Stomach smooth muscle (tissue), 2 donors: ENCODE measurements at regions not wholly inside any gene's neighbourhood (a gene's known extent, or its start where the extent isn't known, plus 50 kb on each side); places are given as distances from the start of the nearest gene placed in this dataset.

Source experiments
- H3K27ac ChIP-seq: one replicate; pipeline ENCODE4 v1.7.0; 2013; ENCODE audit warnings: mild to moderate bottlenecking, low read length, inconsistent platforms
- H3K27me3 ChIP-seq, 2 donors: one replicate each; pipeline ENCODE4 v1.7.0; 2013; ENCODE audit warnings: low read length in 2 of 2; ENCODE audit not compliant: insufficient read depth in 2 of 2, control insufficient read depth in 1 of 2
- H3K36me3 ChIP-seq, 2 donors: one replicate each; pipeline ENCODE4 v1.7.0; 2013; ENCODE audit warnings: low read length in 2 of 2; ENCODE audit not compliant: control insufficient read depth in 2 of 2, insufficient read depth in 2 of 2
- H3K4me1 ChIP-seq: one replicate; pipeline ENCODE4 v1.7.0; 2013; ENCODE audit warnings: low read length; ENCODE audit not compliant: control insufficient read depth, insufficient read depth
- H3K4me3 ChIP-seq, 2 donors: one replicate each; pipeline ENCODE4 v1.7.0; 2013; ENCODE audit warnings: low read length in 2 of 2
- H3K9ac ChIP-seq, 2 donors: one replicate each; pipeline ENCODE4 v1.7.0; 2013; ENCODE audit warnings: low read length in 2 of 2, mild to moderate bottlenecking in 1 of 2
- H3K9me3 ChIP-seq, 2 donors: one replicate each; pipeline ENCODE4 v1.7.0; 2013; ENCODE audit warnings: low read length in 2 of 2; ENCODE audit not compliant: control insufficient read depth in 2 of 2
- donor health status: healthy.
- donor health status: Pancreatic carcinoma.

- H3K4me1 ChIP-seq: no peaks in the 10 kb centered on the region
- H3K4me3 ChIP-seq: peak overlapping the region in 1 of 2 donors; percentile 31
- H3K36me3 ChIP-seq: no peaks in the 10 kb centered on the region
- H3K27ac ChIP-seq: no peak overlapping the region
- H3K9ac ChIP-seq: no peak overlapping the region
- H3K9me3 ChIP-seq: no peaks in the 10 kb centered on the region
- no peaks in the 10 kb centered on the region for H3K27me3 ChIP-seq
Observed at GRCh38 chr3:166110102-166110501, 272.9 kb upstream of the BCHE start.

- no peak overlapping the region for H3K9ac ChIP-seq
- H3K4me3 ChIP-seq: no peak overlapping the region
- no peaks in the 10 kb centered on the region for H3K9me3 ChIP-seq
- H3K27ac ChIP-seq: no peak overlapping the region
- no peaks in the 10 kb centered on the region for H3K36me3 ChIP-seq
- H3K4me1 ChIP-seq: no peaks in the 10 kb centered on the region
- no peaks in the 10 kb centered on the region for H3K27me3 ChIP-seq
Observed at GRCh38 chr3:166104938-166105337, 267.7 kb upstream of the BCHE start.

- no peaks in the 10 kb centered on the region for H3K9me3 ChIP-seq
- H3K27me3 ChIP-seq: no peaks in the 10 kb centered on the region
- no peaks in the 10 kb centered on the region for H3K4me1 ChIP-seq
- no peaks in the 10 kb centered on the region for H3K36me3 ChIP-seq
- H3K9ac ChIP-seq: no peak overlapping the region
- no peak overlapping the region for H3K27ac ChIP-seq
- H3K4me3 ChIP-seq: no peak overlapping the region
Observed at GRCh38 chr3:166100730-166101129, 263.5 kb upstream of the BCHE start.

GRCh38 chr3:166089575-166089974, 252.4 kb upstream of the BCHE start:
- H3K27ac ChIP-seq: no peak overlapping the region
- H3K36me3 ChIP-seq: no peaks in the 10 kb centered on the region
- no peaks in the 10 kb centered on the region for H3K4me1 ChIP-seq
- H3K9me3 ChIP-seq: no peaks in the 10 kb centered on the region
- no peak overlapping the region for H3K4me3 ChIP-seq
- H3K9ac ChIP-seq: no peak overlapping the region
- no peaks in the 10 kb centered on the region for H3K27me3 ChIP-seq

GRCh38 chr3:166085164-166085856, 248.1 kb upstream of the BCHE start:
- Histone ChIP-seq H3K9me3 (no peaks in the 10 kb centered on the region), H3K4me1 (no peaks in the 10 kb centered on the region), H3K36me3 (no peaks in the 10 kb centered on the region), H3K27me3 (no peaks in the 10 kb centered on the region), H3K27ac (no peak overlapping the region), H3K9ac (no peak overlapping the region), H3K4me3 (no peak overlapping the region)

GRCh38 chr3:166080096-166080495, 242.9 kb upstream of the BCHE start:
- Histone ChIP-seq H3K9ac (no peak overlapping the region), H3K4me3 (no peak overlapping the region), H3K4me1 (no peaks in the 10 kb centered on the region), H3K36me3 (no peaks in the 10 kb centered on the region), H3K9me3 (no peaks in the 10 kb centered on the region), H3K27ac (no peak overlapping the region), H3K27me3 (no peaks in the 10 kb centered on the region)

GRCh38 chr3:166071831-166072230, 234.6 kb upstream of the BCHE start:
- no peak overlapping the region for H3K27ac ChIP-seq
- H3K9me3 ChIP-seq: peaks cover 0 to 2% of the 10 kb centered on the region in 2 donors
- H3K27me3 ChIP-seq: no peaks in the 10 kb centered on the region
- no peak overlapping the region for H3K4me3 ChIP-seq
- no peak overlapping the region for H3K9ac ChIP-seq
- no peaks in the 10 kb centered on the region for H3K36me3 ChIP-seq
- no peaks in the 10 kb centered on the region for H3K4me1 ChIP-seq

- Histone ChIP-seq H3K36me3 (no peaks in the 10 kb centered on the region), H3K27me3 (no peaks in the 10 kb centered on the region), H3K4me1 (no peaks in the 10 kb centered on the region)
Observed at GRCh38 chr3:166064476-166064875, 227.3 kb upstream of the BCHE start.

GRCh38 chr3:166060789-166061479, 223.7 kb upstream of the BCHE start:
- H3K9ac ChIP-seq: no peak overlapping the region
- no peak overlapping the region for H3K27ac ChIP-seq
- no peaks in the 10 kb centered on the region for H3K9me3 ChIP-seq
- H3K4me3 ChIP-seq: no peak overlapping the region
- no peaks in the 10 kb centered on the region for H3K27me3 ChIP-seq
- H3K4me1 ChIP-seq: no peaks in the 10 kb centered on the region
- no peaks in the 10 kb centered on the region for H3K36me3 ChIP-seq

More at GRCh38 chr3:166064476-166064875, 227.3 kb upstream of the BCHE start:
- Histone ChIP-seq H3K4me3 (no peak overlapping the region), H3K27ac (no peak overlapping the region), H3K9me3 (no peaks in the 10 kb centered on the region), H3K9ac (no peak overlapping the region)

GRCh38 chr3:166052440-166052839, 215.2 kb upstream of the BCHE start:
- Histone ChIP-seq H3K9me3 (no peaks in the 10 kb centered on the region), H3K4me1 (no peaks in the 10 kb centered on the region), H3K9ac (no peak overlapping the region), H3K36me3 (no peaks in the 10 kb centered on the region), H3K27ac (no peak overlapping the region), H3K27me3 (no peaks in the 10 kb centered on the region), H3K4me3 (no peak overlapping the region)

GRCh38 chr3:166029507-166029906, 192.3 kb upstream of the BCHE start:
- Histone ChIP-seq H3K27me3 (no peaks in the 10 kb centered on the region), H3K27ac (no peak overlapping the region), H3K36me3 (no peaks in the 10 kb centered on the region), H3K4me1 (no peaks in the 10 kb centered on the region), H3K4me3 (no peak overlapping the region), H3K9ac (no peak overlapping the region), H3K9me3 (no peaks in the 10 kb centered on the region)
